A673 (cell line): ENCODE measurements at regions not wholly inside any gene's neighbourhood (a gene's known extent, or its start where the extent isn't known, plus 50 kb on each side); places are given as distances from the start of the nearest gene placed in this dataset.

Experiments
- EZH2 ChIP-seq: fragments of 200-600 bp; sonication (generic); IDR thresholded peaks from 2 replicates; pipeline ENCODE4 v1.6.1; 2017; ENCODE audit warnings: borderline replicate concordance, low read depth, mild to moderate bottlenecking, mixed read lengths, antibody characterized with exemption, low read length; ENCODE audit not compliant: poor library complexity, severe bottlenecking
- TF ChIP-seq, protein P1 (sequence below): fragments of 300-800, 200-600 bp; sonication (generic); conservative IDR thresholded peaks from 2 replicates; pipeline ENCODE4 v1.5.1; 2017; ENCODE audit warnings: low read depth, mild to moderate bottlenecking, antibody characterized with exemption, low read length, moderate library complexity, mixed read lengths

DNA sequence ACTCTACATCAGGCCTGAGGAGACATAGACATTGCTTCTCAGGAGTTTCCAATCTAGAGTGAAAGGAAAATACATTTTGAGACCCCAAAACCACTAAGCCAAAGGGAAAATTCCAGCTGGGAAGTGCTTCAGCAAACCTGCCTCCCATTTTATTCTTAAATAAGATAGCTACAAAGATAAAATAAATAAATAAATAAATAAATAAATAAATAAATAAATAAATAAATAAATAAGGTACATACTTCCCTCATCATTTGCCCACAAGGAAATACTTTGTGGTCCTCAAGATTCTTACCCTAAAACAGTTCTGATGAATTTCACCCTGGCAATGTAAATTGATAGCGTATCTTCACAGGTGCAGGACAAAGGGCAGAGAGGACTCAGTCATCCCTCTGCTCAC is 474.0 kb upstream of the ROBO1 start:
- TF ChIP-seq, protein P1, sequence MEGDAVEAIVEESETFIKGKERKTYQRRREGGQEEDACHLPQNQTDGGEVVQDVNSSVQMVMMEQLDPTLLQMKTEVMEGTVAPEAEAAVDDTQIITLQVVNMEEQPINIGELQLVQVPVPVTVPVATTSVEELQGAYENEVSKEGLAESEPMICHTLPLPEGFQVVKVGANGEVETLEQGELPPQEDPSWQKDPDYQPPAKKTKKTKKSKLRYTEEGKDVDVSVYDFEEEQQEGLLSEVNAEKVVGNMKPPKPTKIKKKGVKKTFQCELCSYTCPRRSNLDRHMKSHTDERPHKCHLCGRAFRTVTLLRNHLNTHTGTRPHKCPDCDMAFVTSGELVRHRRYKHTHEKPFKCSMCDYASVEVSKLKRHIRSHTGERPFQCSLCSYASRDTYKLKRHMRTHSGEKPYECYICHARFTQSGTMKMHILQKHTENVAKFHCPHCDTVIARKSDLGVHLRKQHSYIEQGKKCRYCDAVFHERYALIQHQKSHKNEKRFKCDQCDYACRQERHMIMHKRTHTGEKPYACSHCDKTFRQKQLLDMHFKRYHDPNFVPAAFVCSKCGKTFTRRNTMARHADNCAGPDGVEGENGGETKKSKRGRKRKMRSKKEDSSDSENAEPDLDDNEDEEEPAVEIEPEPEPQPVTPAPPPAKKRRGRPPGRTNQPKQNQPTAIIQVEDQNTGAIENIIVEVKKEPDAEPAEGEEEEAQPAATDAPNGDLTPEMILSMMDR = no peak
- no peak for TF ChIP-seq EZH2
